A549 (cell line): ENCODE measurements at regions not wholly inside any gene's neighbourhood (a gene's known extent, or its start where the extent isn't known, plus 50 kb on each side); places are given as distances from the start of the nearest gene placed in this dataset.

ENCODE experiments used
- CHD4 ChIP-seq: fragments of 200-600 bp; sonication (generic); IDR thresholded peaks from 2 replicates; pipeline ENCODE4 v1.6.1; 2016; ENCODE audit warnings: antibody characterized with exemption, mild to moderate bottlenecking, borderline replicate concordance
- CTCF ChIP-seq: fragments of >200 bp; sonication (Bioruptor Twin); formaldehyde crosslinking; IDR thresholded peaks from 3 replicates; pipeline ENCODE4 v1.5.1; 2016
- EHF ChIP-seq: fragments of 250-450 bp; sonication (Bioruptor Pico); IDR thresholded peaks from 2 replicates; pipeline ENCODE4 v1.5.0; 2020; ENCODE audit warnings: mild to moderate bottlenecking
- EP300 ChIP-seq, 2 experiments: fragments of >200 bp; sonication (Bioruptor Twin); formaldehyde crosslinking; IDR thresholded peaks; 2 replicates in 1 of 2; 3 replicates in 1 of 2; pipeline ENCODE4 v1.6.1; 2016 to 2017
- HOXA7 ChIP-seq: fragments of 250-450 bp; sonication (Bioruptor Pico); IDR thresholded peaks from 2 replicates; pipeline ENCODE4 v1.5.0; 2020; ENCODE audit warnings: mild to moderate bottlenecking, moderate library complexity
- JUN ChIP-seq, 2 experiments: fragments of >200 bp; sonication (Bioruptor Twin); formaldehyde crosslinking; IDR thresholded peaks; 2 replicates in 1 of 2; 3 replicates in 1 of 2; pipeline ENCODE4 v1.6.1; 2016 to 2017
- KDM1A ChIP-seq: fragments of 200-600 bp; sonication (generic); IDR thresholded peaks from 2 replicates; pipeline ENCODE4 v1.6.1; 2016; ENCODE audit warnings: low read depth, mild to moderate bottlenecking
- RAD21 ChIP-seq, 2 experiments: fragments of >200 bp in 1 of 2; sonication (Bioruptor Twin) in 1 of 2; formaldehyde crosslinking in 1 of 2; IDR thresholded peaks in 1 of 2; conservative IDR thresholded peaks in 1 of 2; 2 replicates in 1 of 2; 3 replicates in 1 of 2; pipeline ENCODE4 v1.6.1; 2012 to 2018; ENCODE audit warnings: inconsistent platforms in 1 of 2
- RNF2 ChIP-seq: fragments of 200-600 bp; sonication (generic); IDR thresholded peaks from 2 replicates; pipeline ENCODE4 v1.6.1; 2016; ENCODE audit warnings: low read depth, mild to moderate bottlenecking, antibody characterized with exemption, moderate library complexity, borderline replicate concordance
- TF ChIP-seq, protein P1 (sequence below): IDR thresholded peaks from 2 replicates; pipeline ENCODE4 v1.6.1; 2012
- TF ChIP-seq, protein P2 (sequence below): fragments of 250-450 bp; sonication (Bioruptor Pico); IDR thresholded peaks from 2 replicates; pipeline ENCODE4 v1.5.0; 2021; ENCODE audit warnings: mild to moderate bottlenecking, moderate library complexity, borderline replicate concordance
- TF ChIP-seq, protein P3 (sequence below): fragments of 450-650 bp; IDR thresholded peaks from 2 replicates; pipeline ENCODE4 v1.6.1; 2014; ENCODE audit warnings: antibody characterized with exemption

GRCh38 chr4:38514465-38515146, 149.4 kb upstream of the KLF3 start:
- TF ChIP-seq, protein P1, sequence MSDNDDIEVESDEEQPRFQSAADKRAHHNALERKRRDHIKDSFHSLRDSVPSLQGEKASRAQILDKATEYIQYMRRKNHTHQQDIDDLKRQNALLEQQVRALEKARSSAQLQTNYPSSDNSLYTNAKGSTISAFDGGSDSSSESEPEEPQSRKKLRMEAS: no peak
- TF ChIP-seq CTCF (no peak), CHD4 (no peak), RAD21 (conservative IDR thresholded peaks at IDR 0.05 in 1 of 2, IDR thresholded peaks at IDR 0.05 in 1 of 2) (no peak), EHF (CRISPR knock-in tag) (no peak), JUN (IDR thresholded peaks at IDR 0.05) (no peak), RNF2 (no peak), KDM1A (no peak), EP300 (IDR thresholded peaks at IDR 0.05) (no peak), HOXA7 (CRISPR knock-in tag) (no peak)
- TF ChIP-seq, protein P2, sequence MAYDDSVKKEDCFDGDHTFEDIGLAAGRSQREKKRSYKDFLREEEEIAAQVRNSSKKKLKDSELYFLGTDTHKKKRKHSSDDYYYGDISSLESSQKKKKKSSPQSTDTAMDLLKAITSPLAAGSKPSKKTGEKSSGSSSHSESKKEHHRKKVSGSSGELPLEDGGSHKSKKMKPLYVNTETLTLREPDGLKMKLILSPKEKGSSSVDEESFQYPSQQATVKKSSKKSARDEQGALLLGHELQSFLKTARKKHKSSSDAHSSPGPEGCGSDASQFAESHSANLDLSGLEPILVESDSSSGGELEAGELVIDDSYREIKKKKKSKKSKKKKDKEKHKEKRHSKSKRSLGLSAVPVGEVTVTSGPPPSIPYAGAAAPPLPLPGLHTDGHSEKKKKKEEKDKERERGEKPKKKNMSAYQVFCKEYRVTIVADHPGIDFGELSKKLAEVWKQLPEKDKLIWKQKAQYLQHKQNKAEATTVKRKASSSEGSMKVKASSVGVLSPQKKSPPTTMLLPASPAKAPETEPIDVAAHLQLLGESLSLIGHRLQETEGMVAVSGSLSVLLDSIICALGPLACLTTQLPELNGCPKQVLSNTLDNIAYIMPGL: no peak
- TF ChIP-seq, protein P3, sequence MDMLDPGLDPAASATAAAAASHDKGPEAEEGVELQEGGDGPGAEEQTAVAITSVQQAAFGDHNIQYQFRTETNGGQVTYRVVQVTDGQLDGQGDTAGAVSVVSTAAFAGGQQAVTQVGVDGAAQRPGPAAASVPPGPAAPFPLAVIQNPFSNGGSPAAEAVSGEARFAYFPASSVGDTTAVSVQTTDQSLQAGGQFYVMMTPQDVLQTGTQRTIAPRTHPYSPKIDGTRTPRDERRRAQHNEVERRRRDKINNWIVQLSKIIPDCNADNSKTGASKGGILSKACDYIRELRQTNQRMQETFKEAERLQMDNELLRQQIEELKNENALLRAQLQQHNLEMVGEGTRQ: no peak
